H1 (cell line): ENCODE measurements at regions not wholly inside any gene's neighbourhood (a gene's known extent, or its start where the extent isn't known, plus 50 kb on each side); places are given as distances from the start of the nearest gene placed in this dataset.

Source experiments
- CTCF ChIA-PET: fragments of 300-600 bp; sonication (Branson Sonifier 250); formaldehyde crosslinking; loops from one replicate; lab custom pipeline; 2021; ENCODE audit not compliant: partially characterized antibody; lab: Charles Lee
- POLR2A ChIA-PET: fragments of 300-600 bp; sonication (Branson Sonifier 250); formaldehyde crosslinking; loops from one replicate; lab custom pipeline; 2021; ENCODE audit warnings: inconsistent platforms; ENCODE audit not compliant: partially characterized antibody; lab: Charles Lee
- DNase-seq, 2 experiments: peaks; one replicate each; pipeline versions ENCODE4 v3.0.0 to v3.0.0-alpha.2; 2010 to 2022; ENCODE audit warnings: low spot score in 2 of 2, low read depth in 1 of 2, mixed read lengths in 1 of 2
- FAIRE-seq: peaks from 2 replicates; lab custom pipeline; 2011; peaks lifted over from hg19 to GRCh38; lab: Jason Lieb, UNC
- H2AFZ ChIP-seq: 2 replicates; pipeline ENCODE4 v1.8.1; 2012; ENCODE audit warnings: low read length, inconsistent platforms
- H2AK5ac ChIP-seq: 2 replicates; pipeline ENCODE4 v1.6.1; 2013; ENCODE audit warnings: low read depth, low read length
- H2BK120ac ChIP-seq: replicated peaks from 2 replicates; pipeline ENCODE3; 2013; ENCODE audit warnings: low read depth, low read length, inconsistent platforms
- H2BK12ac ChIP-seq: 2 replicates; pipeline ENCODE4 v1.6.1; 2013; ENCODE audit warnings: low read depth, low read length
- H2BK15ac ChIP-seq: 2 replicates; pipeline ENCODE4 v1.6.1; 2013; ENCODE audit warnings: low read length
- H2BK20ac ChIP-seq: 2 replicates; pipeline ENCODE4 v1.6.1; 2013; ENCODE audit warnings: low read length
- H2BK5ac ChIP-seq: 2 replicates; pipeline ENCODE4 v1.6.1; 2013; ENCODE audit warnings: low read depth, low read length
- H3K14ac ChIP-seq: 2 replicates; pipeline ENCODE4 v1.6.1; 2013; ENCODE audit warnings: inconsistent platforms; ENCODE audit not compliant: insufficient read length
- H3K18ac ChIP-seq: 2 replicates; pipeline ENCODE4 v1.6.1; 2013; ENCODE audit warnings: low read length; ENCODE audit errors: extremely low read depth
- H3K23ac ChIP-seq: 2 replicates; pipeline ENCODE4 v1.6.1; 2013; ENCODE audit warnings: inconsistent platforms; ENCODE audit not compliant: insufficient read length
- H3K23me2 ChIP-seq: 2 replicates; pipeline ENCODE4 v1.6.1; 2013; ENCODE audit warnings: low read depth, low read length
- H3K27ac ChIP-seq: 2 replicates; pipeline ENCODE4 v1.6.1; 2011; ENCODE audit warnings: low read depth, low read length, inconsistent platforms
- H3K27me3 ChIP-seq, 4 experiments: replicated peaks in 1 of 4; 1 replicate in 1 of 4; 2 replicates in 3 of 4; pipeline versions ENCODE4 v1.6.1 to v1.8.1; 2011 to 2013; ENCODE audit warnings: low read length in 3 of 4, mild to moderate bottlenecking in 3 of 4, inconsistent platforms in 2 of 4, mixed read lengths in 2 of 4, moderate library complexity in 1 of 4; ENCODE audit not compliant: control insufficient read depth in 3 of 4, insufficient read depth in 3 of 4; ENCODE audit errors: extremely low read depth in 1 of 4
- H3K36me3 ChIP-seq, 4 experiments: 2 replicates each; pipeline versions ENCODE4 v1.6.1 to v1.8.1; 2011 to 2013; ENCODE audit warnings: mild to moderate bottlenecking in 4 of 4, low read length in 3 of 4, moderate library complexity in 2 of 4, control low read depth in 1 of 4, inconsistent platforms in 1 of 4; ENCODE audit not compliant: insufficient read depth in 4 of 4, control insufficient read depth in 2 of 4
- H3K4ac ChIP-seq: replicated peaks from 2 replicates; pipeline ENCODE3; 2013; ENCODE audit warnings: low read length, low read depth, mixed read lengths, inconsistent platforms; ENCODE audit not compliant: insufficient read length
- H3K4me1 ChIP-seq, 4 experiments: replicated peaks in 1 of 4; 1 replicate in 1 of 4; 2 replicates in 3 of 4; pipeline versions ENCODE4 v1.6.1 to v1.8.1; 2011 to 2013; ENCODE audit warnings: low read length in 3 of 4, inconsistent platforms in 2 of 4, mixed read lengths in 1 of 4; ENCODE audit not compliant: insufficient read depth in 4 of 4, control insufficient read depth in 3 of 4
- H3K4me2 ChIP-seq, 2 experiments: 2 replicates each; pipeline versions ENCODE4 v1.6.1 to v1.8.1; 2011 to 2013; ENCODE audit warnings: low read depth in 2 of 2, low read length in 2 of 2, control low read depth in 1 of 2, inconsistent platforms in 1 of 2, mild to moderate bottlenecking in 1 of 2; ENCODE audit not compliant: insufficient read depth in 1 of 2
- H3K4me3 ChIP-seq, 4 experiments: fragments of 200-600, 300-600 bp in 1 of 4; sonication (generic), shearing (Covaris generic), sonication (Bioruptor Twin) in 1 of 4; 2 replicates each; pipeline versions ENCODE4 v1.5.1 to v1.8.1; 2011 to 2016; ENCODE audit warnings: low read length in 4 of 4, low read depth in 3 of 4, control low read depth in 2 of 4, inconsistent platforms in 2 of 4, mild to moderate bottlenecking in 2 of 4, mixed read lengths in 1 of 4, moderate library complexity in 1 of 4; ENCODE audit not compliant: insufficient read depth in 2 of 4; ENCODE audit errors: extremely low read depth in 1 of 4
- H3K56ac ChIP-seq: replicated peaks from 2 replicates; pipeline ENCODE3; 2013; ENCODE audit warnings: low read depth, mild to moderate bottlenecking, mixed read lengths, low read length, inconsistent platforms; ENCODE audit not compliant: insufficient read length
- H3K79me1 ChIP-seq: 2 replicates; pipeline ENCODE4 v1.6.1; 2013; ENCODE audit warnings: low read depth, low read length, control low read depth
- H3K79me2 ChIP-seq, 2 experiments: 2 replicates each; pipeline versions ENCODE4 v1.6.1 to v1.8.1; 2012 to 2013; ENCODE audit warnings: low read length in 2 of 2, mild to moderate bottlenecking in 2 of 2, inconsistent platforms in 1 of 2; ENCODE audit not compliant: insufficient read depth in 2 of 2, control insufficient read depth in 1 of 2
- H3K9ac ChIP-seq, 4 experiments: replicated peaks in 1 of 4; 1 replicate in 1 of 4; 2 replicates in 3 of 4; pipeline versions ENCODE4 v1.6.1 to v1.8.1; 2011 to 2013; ENCODE audit warnings: low read depth in 3 of 4, low read length in 3 of 4, control low read depth in 2 of 4, mild to moderate bottlenecking in 2 of 4, moderate library complexity in 2 of 4, inconsistent platforms in 1 of 4; ENCODE audit errors: extremely low read depth in 1 of 4
- H3K9me3 ChIP-seq, 2 experiments: 2 replicates each; pipeline versions ENCODE4 v1.6.1 to v1.8.1; 2012 to 2013; ENCODE audit warnings: mild to moderate bottlenecking in 2 of 2, moderate library complexity in 2 of 2, control low read depth in 1 of 2, inconsistent platforms in 1 of 2, low read depth in 1 of 2, low read length in 1 of 2, mixed read lengths in 1 of 2; ENCODE audit not compliant: insufficient read depth in 2 of 2
- H4K20me1 ChIP-seq, 2 experiments: replicated peaks in 1 of 2; 2 replicates each; pipeline versions ENCODE3 to v1.8.1; 2011 to 2013; ENCODE audit warnings: inconsistent platforms in 2 of 2, low read length in 2 of 2, mild to moderate bottlenecking in 1 of 2; ENCODE audit not compliant: insufficient read depth in 2 of 2, control insufficient read depth in 1 of 2
- H4K5ac ChIP-seq: 2 replicates; pipeline ENCODE4 v1.6.1; 2013; ENCODE audit warnings: low read length, low read depth, mixed read lengths, inconsistent platforms; ENCODE audit not compliant: insufficient read length
- H4K8ac ChIP-seq: 2 replicates; pipeline ENCODE4 v1.8.0; 2013; ENCODE audit warnings: mild to moderate bottlenecking, moderate library complexity, low read length, inconsistent platforms; ENCODE audit not compliant: insufficient read depth; ENCODE audit errors: extremely low read depth
- H4K91ac ChIP-seq: replicated peaks from 2 replicates; pipeline ENCODE3; 2013; ENCODE audit warnings: low read length, mixed read lengths, inconsistent platforms; ENCODE audit not compliant: insufficient read length
- JUND ChIP-seq: IDR thresholded peaks from 2 replicates; pipeline ENCODE4 v1.6.1; 2011; ENCODE audit warnings: mild to moderate bottlenecking, improper control_type of control experiment, low read length
- TEAD4 ChIP-seq: IDR thresholded peaks from 2 replicates; pipeline ENCODE4 v1.6.1; 2012; ENCODE audit warnings: low read depth, low read length, inconsistent platforms, mixed read lengths
- WGBS, 2 experiments: shearing (Covaris generic) in 1 of 2; methylation state at CpG; one replicate each; pipeline versions ENCODE4 v1.1.6 to v1.1.7; 2013 to 2015; ENCODE audit warnings: low lambda C conversion rate in 2 of 2, mixed read lengths in 2 of 2, inconsistent platforms in 1 of 2, low coverage in 1 of 2, missing lambda C conversion rate in 1 of 2; ENCODE audit not compliant: insufficient replicate concordance in 2 of 2, insufficient coverage in 1 of 2, insufficient read length in 1 of 2; ENCODE audit errors: extremely low coverage in 1 of 2, missing lambda C conversion rate in 1 of 2; 5-methylcytosine and 5-hydroxymethylcytosine counted together

DNA sequence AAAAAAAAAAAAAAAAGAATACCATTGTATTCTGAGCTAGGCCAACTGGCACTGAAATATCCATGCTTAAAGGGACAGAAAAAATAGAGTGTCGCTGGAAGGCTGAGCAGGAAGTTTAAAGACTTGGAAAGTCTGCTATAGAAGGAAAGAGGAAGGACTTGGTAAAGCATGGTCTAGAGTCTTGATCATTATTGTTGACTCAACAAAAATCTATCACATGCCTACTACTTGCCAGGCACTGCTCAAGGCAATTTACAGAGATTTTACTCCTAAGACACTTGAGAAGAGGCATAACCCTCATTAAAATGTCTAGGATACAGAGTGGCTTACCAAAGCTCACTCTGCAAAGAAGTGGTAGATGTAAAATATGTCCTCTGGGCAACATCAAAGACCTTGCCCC lies 324.0 kb upstream of the DAB1 start:
- Histone ChIP-seq H3K56ac (no peak overlapping the region), H2BK20ac (no peak overlapping the region), H4K20me1 (no peaks in the 10 kb centered on the region), H3K27me3 (0 out of 7 replicates have a peak, but pooled peaks cover 0 to 2% (median 0%) of the 10 kb centered on the region in 4 experiments), H2BK5ac (no peak overlapping the region), H3K79me1 (no peaks in the 10 kb centered on the region), H2AK5ac (no peak overlapping the region; the same call in 1 of the 2 replicates), H3K4me3 (no peak overlapping the region), H2BK12ac (no peak overlapping the region), H4K5ac (no peak overlapping the region), H3K79me2 (no peaks in the 10 kb centered on the region), H2AFZ (no peak overlapping the region), H3K23ac (no peak overlapping the region), H4K91ac (no peak overlapping the region), H3K36me3 (no peaks in the 10 kb centered on the region), H3K4me2 (no peak overlapping the region), H3K9ac (no peak overlapping the region), H2BK15ac (no peak overlapping the region), H2BK120ac (no peak overlapping the region), H3K27ac (no peak overlapping the region), H3K23me2 (no peaks in the 10 kb centered on the region), H4K8ac (no peak overlapping the region), H3K4ac (no peak overlapping the region), H3K4me1 (no peaks in the 10 kb centered on the region), H3K14ac (no peak overlapping the region), H3K18ac (no peak overlapping the region), H3K9me3 (no peaks in the 10 kb centered on the region)
- TF ChIP-seq TEAD4 (no peak), JUND (no peak)
- CTCF ChIA-PET: interaction anchor here (3.2 kb wide), 1 partner anchor 23 kb away, joined by 9 read pairs; no protein-coding TSS in a partner anchor
- WGBS, 2 experiments: 78% methylated on average over 1 of the region's 1 CpG; no CpG with 5 or more reads in 1 of the 2 experiments
- POLR2A ChIA-PET: no interaction called here
- FAIRE-seq: no peak
- DNase-seq: no peak
